IMR-90 (cell line): ENCODE measurements at regions not wholly inside any gene's neighbourhood (a gene's known extent, or its start where the extent isn't known, plus 50 kb on each side); places are given as distances from the start of the nearest gene placed in this dataset.
"Not testable (repeated sequence)": the region's sequence is repeated elsewhere in the genome, so short reads cannot be mapped to it uniquely, and the experiment has no call there.

ENCODE experiments used
- ATAC-seq: fragments of 200-7000 bp; cut with Tn5 transposase; 2 replicates; pipeline ENCODE4 v1.9.1; 2020; ENCODE audit warnings: low read depth, mild to moderate bottlenecking, moderate library complexity
- BruUV-seq: library from RNA; stranded (reverse); fragments of 400-500 nt; replicated peaks from 2 replicates; lab custom pipeline; 2021; lab: Mats Ljungman, UMichigan
- CTCF ChIA-PET: fragments of 300-600 bp; formaldehyde crosslinking; extraction: SDS; loops from one replicate; lab custom pipeline; 2021; ENCODE audit warnings: antibody characterized with exemption; lab: Yijun Ruan, JAX
- POLR2A ChIA-PET: fragments of 300-600 bp; sonication (Branson Sonifier 250); formaldehyde crosslinking; loops from one replicate; lab custom pipeline; 2022; ENCODE audit warnings: antibody characterized with exemption; ENCODE audit not compliant: unreplicated experiment; lab: Charles Lee
- DNase-seq: peaks from one replicate; pipeline ENCODE4 v3.0.0; 2013
- H2AFZ ChIP-seq: replicated peaks from 2 replicates; pipeline ENCODE3; 2013; ENCODE audit warnings: low read length, mild to moderate bottlenecking; ENCODE audit not compliant: poor library complexity
- H2AK5ac ChIP-seq: 2 replicates; pipeline ENCODE4 v1.6.1; 2013; ENCODE audit warnings: low read depth, low read length, inconsistent platforms
- H2AK9ac ChIP-seq: replicated peaks from 2 replicates; pipeline ENCODE3; 2013; ENCODE audit warnings: mild to moderate bottlenecking, low read depth, low read length, moderate library complexity; ENCODE audit not compliant: poor library complexity
- H2BK120ac ChIP-seq: 2 replicates; pipeline ENCODE4 v1.6.1; 2013; ENCODE audit warnings: low read depth, low read length, inconsistent platforms
- H2BK15ac ChIP-seq: 3 replicates; pipeline ENCODE4 v1.6.1; 2013; ENCODE audit warnings: low read depth, low read length, inconsistent platforms
- H2BK20ac ChIP-seq: 2 replicates; pipeline ENCODE4 v1.6.1; 2013; ENCODE audit warnings: low read depth, mild to moderate bottlenecking, inconsistent platforms, low read length, moderate library complexity
- H2BK5ac ChIP-seq: 2 replicates; pipeline ENCODE4 v1.6.1; 2013; ENCODE audit warnings: mild to moderate bottlenecking, low read depth, low read length, inconsistent platforms; ENCODE audit not compliant: poor library complexity, severe bottlenecking
- H3K14ac ChIP-seq: replicated peaks from 2 replicates; pipeline ENCODE4 v1.6.1; 2013; ENCODE audit warnings: low read depth, low read length, inconsistent platforms
- H3K18ac ChIP-seq: 2 replicates; pipeline ENCODE4 v1.6.1; 2013; ENCODE audit warnings: low read depth, low read length, control low read depth
- H3K23ac ChIP-seq: 2 replicates; pipeline ENCODE4 v1.6.1; 2013; ENCODE audit warnings: low read depth, low read length, inconsistent platforms
- H3K27ac ChIP-seq: 2 replicates; pipeline ENCODE4 v1.5.1; 2013; ENCODE audit warnings: mild to moderate bottlenecking, control low read depth, low read length; ENCODE audit not compliant: insufficient read depth
- H3K27me3 ChIP-seq: 2 replicates; pipeline ENCODE4 v1.6.1; 2013; ENCODE audit warnings: low read length; ENCODE audit not compliant: control insufficient read depth, insufficient read depth
- H3K36me3 ChIP-seq: 2 replicates; pipeline ENCODE4 v1.6.1; 2013; ENCODE audit warnings: low read length, mixed read lengths; ENCODE audit not compliant: control insufficient read depth, insufficient read depth
- H3K4ac ChIP-seq: 2 replicates; pipeline ENCODE4 v1.6.1; 2013; ENCODE audit warnings: low read depth, low read length, inconsistent platforms
- H3K4me1 ChIP-seq: 2 replicates; pipeline ENCODE4 v1.6.1; 2013; ENCODE audit warnings: low read length, mixed read lengths; ENCODE audit not compliant: control insufficient read depth, insufficient read depth
- H3K4me2 ChIP-seq: 2 replicates; pipeline ENCODE4 v1.6.1; 2013; ENCODE audit warnings: low read depth, mild to moderate bottlenecking, control low read depth, low read length, moderate library complexity
- H3K4me3 ChIP-seq: 2 replicates; pipeline ENCODE4 v1.5.1; 2013; ENCODE audit warnings: low read depth, mild to moderate bottlenecking, control low read depth, low read length, moderate library complexity; ENCODE audit not compliant: insufficient read depth
- H3K56ac ChIP-seq: 2 replicates; pipeline ENCODE4 v1.6.1; 2013; ENCODE audit warnings: low read length, inconsistent platforms; ENCODE audit not compliant: insufficient read depth; ENCODE audit errors: extremely low read depth
- H3K79me1 ChIP-seq, 2 experiments: 2 replicates each; pipeline ENCODE4 v1.6.1; 2013; ENCODE audit warnings: low read length in 2 of 2, inconsistent platforms in 1 of 2, low read depth in 1 of 2
- H3K9ac ChIP-seq: 2 replicates; pipeline ENCODE4 v1.6.1; 2013; ENCODE audit warnings: low read depth, low read length, control low read depth
- H3K9me1 ChIP-seq: 2 replicates; pipeline ENCODE4 v1.6.1; 2013; ENCODE audit warnings: low read length, inconsistent platforms; ENCODE audit not compliant: insufficient read depth
- H3K9me3 ChIP-seq: 2 replicates; pipeline ENCODE4 v1.6.1; 2013; ENCODE audit warnings: low read length; ENCODE audit not compliant: control insufficient read depth, insufficient read depth
- H4K20me1 ChIP-seq: 2 replicates; pipeline ENCODE4 v1.6.1; 2013; ENCODE audit warnings: low read length, inconsistent platforms; ENCODE audit not compliant: insufficient read depth
- H4K5ac ChIP-seq: 2 replicates; pipeline ENCODE4 v1.6.1; 2013; ENCODE audit warnings: mild to moderate bottlenecking, low read depth, low read length, control low read depth
- H4K8ac ChIP-seq, 2 experiments: 2 replicates each; pipeline ENCODE4 v1.6.1; 2013; ENCODE audit warnings: low read depth in 2 of 2, low read length in 2 of 2, control low read depth in 1 of 2, inconsistent platforms in 1 of 2
- H4K91ac ChIP-seq: 2 replicates; pipeline ENCODE4 v1.6.1; 2013; ENCODE audit warnings: low read depth, low read length, inconsistent platforms; ENCODE audit not compliant: insufficient read depth
- WGBS, 2 experiments: methylation state at CpG; one replicate each; pipeline versions ENCODE4 v1.1.5 to v1.1.7; 2013; ENCODE audit warnings: missing lambda C conversion rate in 2 of 2; ENCODE audit not compliant: insufficient read length in 1 of 2; ENCODE audit errors: extremely low coverage in 2 of 2; 5-methylcytosine and 5-hydroxymethylcytosine counted together
- dilution Hi-C: fragments of 300-500 bp; cut with HindIII; formaldehyde crosslinking; loops from one replicate; pipeline ENCODE4 v1.14.3; 2018; ENCODE audit warnings: low sequenced_read_pairs; ENCODE audit not compliant: unreplicated experiment
- in situ Hi-C: fragments of 300-500 bp; cut with MboI; formaldehyde crosslinking; loops from 3 replicates; pipeline ENCODE4 v1.14.3; 2019; ENCODE audit warnings: low sequenced_read_pairs, inconsistent platforms, mixed read lengths
- intact Hi-C: fragments of 100-400 bp; cut with micrococcal nuclease; formaldehyde crosslinking; loops from 2 replicates; pipeline ENCODE4 v1.10.0; 2022

- H2BK120ac ChIP-seq, H4K20me1 ChIP-seq, dilution Hi-C loops, H2AK9ac ChIP-seq, H3K27me3 ChIP-seq, H3K14ac ChIP-seq, ATAC-seq, H3K23ac ChIP-seq, H3K9me1 ChIP-seq, H3K4me2 ChIP-seq, H3K56ac ChIP-seq, H3K18ac ChIP-seq, H3K27ac ChIP-seq, H3K36me3 ChIP-seq, H4K8ac ChIP-seq, H2AK5ac ChIP-seq, BruUV-seq, DNase-seq, CTCF ChIA-PET, H3K79me1 ChIP-seq, H3K4me1 ChIP-seq, in situ Hi-C loops, H4K5ac ChIP-seq, H3K4ac ChIP-seq, H4K91ac ChIP-seq, H2BK15ac ChIP-seq, H2BK5ac ChIP-seq, POLR2A ChIA-PET, H3K9ac ChIP-seq, H2AFZ ChIP-seq, H3K4me3 ChIP-seq, H3K9me3 ChIP-seq, intact Hi-C loops, H2BK20ac ChIP-seq: not testable (repeated sequence)
- WGBS, 2 experiments = no CpG with 5 or more reads among the region's 2 CpGs
These were observed 564.3 kb upstream of the ZNF337 start for GRCh38 chr20:26260925-26261324.

- H3K56ac ChIP-seq, BruUV-seq, DNase-seq, H3K9ac ChIP-seq, H3K27ac ChIP-seq, dilution Hi-C loops, H3K4me1 ChIP-seq, H2AFZ ChIP-seq, H4K20me1 ChIP-seq, H4K8ac ChIP-seq, H2BK5ac ChIP-seq, H3K14ac ChIP-seq, H2AK5ac ChIP-seq, ATAC-seq, H3K79me1 ChIP-seq, H3K23ac ChIP-seq, CTCF ChIA-PET, H3K9me3 ChIP-seq, H2BK20ac ChIP-seq, in situ Hi-C loops, H4K5ac ChIP-seq, intact Hi-C loops, H4K91ac ChIP-seq, H3K9me1 ChIP-seq, H3K36me3 ChIP-seq, H3K18ac ChIP-seq, H2AK9ac ChIP-seq, H2BK120ac ChIP-seq, H2BK15ac ChIP-seq, H3K4me3 ChIP-seq, H3K27me3 ChIP-seq, POLR2A ChIA-PET, H3K4me2 ChIP-seq, H3K4ac ChIP-seq: not testable (repeated sequence)
- WGBS, 2 experiments = no CpG with 5 or more reads among the region's 8 CpGs
These were observed 555.8 kb upstream of the ZNF337 start for GRCh38 chr20:26252311-26252975.
